Liver (tissue), 8 donors: ENCODE measurements at regions not wholly inside any gene's neighbourhood (a gene's known extent, or its start where the extent isn't known, plus 50 kb on each side); places are given as distances from the start of the nearest gene placed in this dataset.

ENCODE experiments used
- DNase-seq: peaks from one replicate; pipeline ENCODE4 v3.0.0-alpha.2; 2017; ENCODE audit warnings: low spot score
- H3K27ac ChIP-seq, 2 donors: one replicate each; pipeline ENCODE4 v1.7.0; 2013; ENCODE audit warnings: inconsistent platforms in 2 of 2, low read length in 2 of 2, control low read depth in 1 of 2, low read depth in 1 of 2, mild to moderate bottlenecking in 1 of 2
- H3K27me3 ChIP-seq, 4 donors: one replicate each; pipeline versions ENCODE4 v1.6.1 to v1.7.0; 2013; ENCODE audit warnings: low read length in 3 of 4, inconsistent platforms in 1 of 4, mild to moderate bottlenecking in 1 of 4, moderate library complexity in 1 of 4; ENCODE audit not compliant: control insufficient read depth in 4 of 4, insufficient read depth in 4 of 4
- H3K36me3 ChIP-seq, 4 donors: one replicate each; pipeline versions ENCODE4 v1.6.1 to v1.7.0; 2013; ENCODE audit warnings: low read length in 3 of 4, mild to moderate bottlenecking in 3 of 4, low read depth in 1 of 4, moderate library complexity in 1 of 4; ENCODE audit not compliant: control insufficient read depth in 4 of 4, insufficient read depth in 3 of 4
- H3K4me1 ChIP-seq, 4 donors: one replicate each; pipeline versions ENCODE4 v1.6.1 to v1.7.0; 2013; ENCODE audit warnings: low read length in 3 of 4, mild to moderate bottlenecking in 3 of 4, moderate library complexity in 1 of 4; ENCODE audit not compliant: control insufficient read depth in 4 of 4, insufficient read depth in 4 of 4
- H3K4me3 ChIP-seq, 3 donors: one replicate each; pipeline versions ENCODE4 v1.6.1 to v1.7.0; 2013; ENCODE audit warnings: low read length in 3 of 3, control low read depth in 1 of 3, low read depth in 1 of 3, mild to moderate bottlenecking in 1 of 3
- H3K9ac ChIP-seq, 2 donors: one replicate each; pipeline ENCODE4 v1.7.0; 2013; ENCODE audit warnings: low read length in 2 of 2, mild to moderate bottlenecking in 2 of 2, moderate library complexity in 2 of 2, control low read depth in 1 of 2, low read depth in 1 of 2
- H3K9me3 ChIP-seq, 4 donors: one replicate each; pipeline versions ENCODE4 v1.6.1 to v1.7.0; 2013; ENCODE audit warnings: low read length in 3 of 4; ENCODE audit not compliant: control insufficient read depth in 4 of 4
- ATF3 ChIP-seq: IDR thresholded peaks from 2 replicates; pipeline ENCODE4 v1.6.1; 2016; ENCODE audit warnings: antibody characterized with exemption
- CTCF ChIP-seq: fragments of 150-350 bp; IDR thresholded peaks from 2 replicates; pipeline ENCODE4 v1.5.1; 2017; ENCODE audit warnings: improper control_type of control experiment, low read depth, low read length; ENCODE audit not compliant: missing input control
- EGR1 ChIP-seq, 2 donors: IDR thresholded peaks; 2 replicates each; pipeline ENCODE4 v1.6.1; 2016 to 2018; ENCODE audit warnings: antibody characterized with exemption in 2 of 2, low read depth in 2 of 2
- FOXA1 ChIP-seq: IDR thresholded peaks from 2 replicates; pipeline ENCODE4 v1.6.1; 2016; ENCODE audit warnings: antibody characterized with exemption
- FOXA2 ChIP-seq: IDR thresholded peaks from 2 replicates; pipeline ENCODE4 v1.6.1; 2016; ENCODE audit warnings: antibody characterized with exemption
- GABPA ChIP-seq, 2 donors: IDR thresholded peaks in 1 of 2; conservative IDR thresholded peaks in 1 of 2; 2 replicates each; pipeline ENCODE4 v1.6.1; 2016; ENCODE audit warnings: antibody characterized with exemption in 2 of 2, mild to moderate bottlenecking in 1 of 2, moderate library complexity in 1 of 2
- HNF4A ChIP-seq, 2 donors: conservative IDR thresholded peaks; 2 replicates each; pipeline ENCODE4 v1.6.1; 2016; ENCODE audit warnings: antibody characterized with exemption in 2 of 2, mild to moderate bottlenecking in 2 of 2
- HNF4G ChIP-seq: IDR thresholded peaks from 2 replicates; pipeline ENCODE4 v1.6.1; 2016; ENCODE audit warnings: antibody characterized with exemption
- JUND ChIP-seq, 2 donors: IDR thresholded peaks; 2 replicates each; pipeline ENCODE4 v1.6.1; 2016; ENCODE audit warnings: antibody characterized with exemption in 2 of 2
- NR2F2 ChIP-seq: IDR thresholded peaks from 2 replicates; pipeline ENCODE4 v1.6.1; 2016; ENCODE audit warnings: antibody characterized with exemption
- RAD21 ChIP-seq, 2 donors: IDR thresholded peaks; 2 replicates each; pipeline ENCODE4 v1.6.1; 2016; ENCODE audit warnings: antibody characterized with exemption in 2 of 2, mild to moderate bottlenecking in 2 of 2
- REST ChIP-seq: IDR thresholded peaks from 2 replicates; pipeline ENCODE4 v1.6.1; 2016; ENCODE audit warnings: antibody characterized with exemption, mild to moderate bottlenecking
- RXRA ChIP-seq, 2 donors: IDR thresholded peaks; 2 replicates each; pipeline ENCODE4 v1.6.1; 2017 to 2018; ENCODE audit warnings: antibody characterized with exemption in 2 of 2, mild to moderate bottlenecking in 1 of 2
- SP1 ChIP-seq: IDR thresholded peaks from 2 replicates; pipeline ENCODE4 v1.6.1; 2018; ENCODE audit warnings: antibody characterized with exemption, mild to moderate bottlenecking
- TAF1 ChIP-seq: conservative IDR thresholded peaks from 2 replicates; pipeline ENCODE4 v1.6.1; 2016; ENCODE audit warnings: antibody characterized with exemption, mild to moderate bottlenecking
- YY1 ChIP-seq: IDR thresholded peaks from 2 replicates; pipeline ENCODE4 v1.6.1; 2016; ENCODE audit warnings: antibody characterized with exemption, mild to moderate bottlenecking
- ZBTB33 ChIP-seq: IDR thresholded peaks from 2 replicates; pipeline ENCODE4 v1.6.1; 2016; ENCODE audit warnings: antibody characterized with exemption
- WGBS: extraction: QIAGEN DNeasy Blood & Tissue Kit; methylation state at CpG from one replicate; pipeline ENCODE4 v1.1.7; 2013; 5-methylcytosine and 5-hydroxymethylcytosine counted together
- TF ChIP-seq, protein P1 (sequence below): IDR thresholded peaks from 2 replicates; pipeline ENCODE4 v1.6.1; 2016; ENCODE audit warnings: antibody characterized with exemption
- donor health status: healthy.
- donor health status: healthy.
- donor health status: healthy.
- donor health status: healthy.
- donor health status: healthy.

DNA sequence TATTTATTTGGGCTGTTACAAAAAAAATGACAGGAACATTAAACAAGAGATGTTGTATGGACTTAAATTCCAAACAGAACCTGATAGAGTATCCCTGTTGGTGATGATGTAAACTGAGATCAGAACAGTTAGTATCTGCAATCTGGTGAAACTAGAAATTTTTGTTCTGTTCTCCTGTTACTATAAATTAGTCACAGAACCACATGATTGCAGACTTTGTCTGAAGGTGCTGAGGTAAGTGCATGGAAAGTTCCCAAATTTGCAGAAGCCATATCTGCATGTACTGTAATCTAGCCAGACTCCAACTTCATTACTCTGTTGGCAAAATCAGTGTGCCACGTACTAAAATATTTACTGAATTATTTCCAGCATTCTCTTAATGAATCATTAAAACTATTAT, 516.3 kb upstream of the FSIP2 start:
- Histone ChIP-seq H3K9me3 (no peaks in the 10 kb centered on the region), H3K27me3 (no peaks in the 10 kb centered on the region), H3K9ac (no peak overlapping the region), H3K36me3 (no peaks in the 10 kb centered on the region), H3K4me1 (no peaks in the 10 kb centered on the region), H3K27ac (no peak overlapping the region), H3K4me3 (no peak overlapping the region)
- WGBS, result 65% methylated on average over 1 of the region's 1 CpG
- TF ChIP-seq HNF4G (no peak), FOXA1 (no peak), RXRA (IDR thresholded peaks at IDR 0.05) (no peak), ATF3 (no peak), REST (no peak), JUND (IDR thresholded peaks at IDR 0.05) (no peak), YY1 (no peak), RAD21 (IDR thresholded peaks at IDR 0.05) (no peak), FOXA2 (no peak), TAF1 (no peak), NR2F2 (no peak), ZBTB33 (no peak), HNF4A (conservative IDR thresholded peaks at IDR 0.05) (no peak), EGR1 (IDR thresholded peaks at IDR 0.05; ENCODE audit: low read depth in 2 of 2) (no peak), SP1 (no peak), GABPA (IDR thresholded peaks at IDR 0.05 in 1 of 2, conservative IDR thresholded peaks at IDR 0.05 in 1 of 2) (no peak), CTCF (no peak)
- TF ChIP-seq, protein P1, sequence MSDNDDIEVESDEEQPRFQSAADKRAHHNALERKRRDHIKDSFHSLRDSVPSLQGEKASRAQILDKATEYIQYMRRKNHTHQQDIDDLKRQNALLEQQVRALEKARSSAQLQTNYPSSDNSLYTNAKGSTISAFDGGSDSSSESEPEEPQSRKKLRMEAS, result no peak
- DNase-seq, result no peak

DNA sequence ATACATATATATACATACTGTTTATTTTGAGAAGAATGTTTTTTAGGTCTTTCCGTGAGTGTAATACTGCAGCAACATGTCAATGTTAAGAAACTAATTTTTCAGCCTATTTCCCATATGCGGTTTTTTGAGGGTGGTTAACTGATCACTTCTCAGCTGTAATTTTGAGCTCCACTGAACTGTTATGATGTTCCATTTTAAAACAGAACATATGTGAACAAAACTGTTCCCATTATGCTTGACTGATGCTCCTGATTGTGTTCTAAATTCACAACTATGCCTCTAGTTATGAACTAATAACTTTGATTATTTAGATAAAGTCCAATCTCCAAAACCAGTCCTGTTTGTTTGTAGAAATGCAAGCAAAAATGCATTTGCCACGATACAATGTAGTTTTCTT, 511.2 kb upstream of the FSIP2 start:
- H3K4me3 ChIP-seq, result no peak overlapping the region
- no peaks in the 10 kb centered on the region for H3K4me1 ChIP-seq
- H3K27me3 ChIP-seq, result no peaks in the 10 kb centered on the region
- 71% methylated on average over 3 of the region's 3 CpGs for WGBS
- no peak overlapping the region for H3K27ac ChIP-seq
- DNase-seq, result no peak
- H3K9me3 ChIP-seq, result no peaks in the 10 kb centered on the region
- H3K9ac ChIP-seq, result no peak overlapping the region
- H3K36me3 ChIP-seq, result no peaks in the 10 kb centered on the region
- TF ChIP-seq HNF4G, result no peak
- TF ChIP-seq RAD21 (IDR thresholded peaks at IDR 0.05), result no peak
- no peak for TF ChIP-seq CTCF
- no peak for TF ChIP-seq REST
- TF ChIP-seq TAF1, result no peak
- no peak for TF ChIP-seq RXRA (IDR thresholded peaks at IDR 0.05)
